HTR-8/SVneo (cell line): ENCODE measurements at regions not wholly inside any gene's neighbourhood (a gene's known extent, or its start where the extent isn't known, plus 50 kb on each side); places are given as distances from the start of the nearest gene placed in this dataset.
"Not testable (repeated sequence)": the region's sequence is repeated elsewhere in the genome, so short reads cannot be mapped to it uniquely, and the experiment has no call there.

ENCODE experiments used
- DNase-seq: peaks from one replicate; pipeline ENCODE4 v3.0.0; 2011; ENCODE audit warnings: low spot score, mixed read lengths; ENCODE audit not compliant: insufficient read length
- FAIRE-seq: peaks from 2 replicates; lab custom pipeline; 2011; peaks lifted over from hg19 to GRCh38; lab: Jason Lieb, UNC

- FAIRE-seq (no peak), DNase-seq (no peak)
These were observed 249.1 kb downstream of the MIAT start for GRCh38 chr22:26906464-26906863.

GRCh38 chr22:26907366-26907765 lies 250.0 kb downstream of the MIAT start:
- DNase-seq (no peak), FAIRE-seq (no peak)

- DNase-seq (no peak), FAIRE-seq (no peak)
These were observed 253.5 kb downstream of the MIAT start for GRCh38 chr22:26910845-26911244.

GRCh38 chr22:26912655-26913345 lies 255.4 kb downstream of the MIAT start:
- DNase-seq, result no peak
- no peak for FAIRE-seq

- no peak for FAIRE-seq
- no peak for DNase-seq
These were observed 257.3 kb downstream of the MIAT start for GRCh38 chr22:26914519-26915185.

- no peak for FAIRE-seq
These were observed 258.8 kb downstream of the MIAT start for GRCh38 chr22:26916236-26916635.

GRCh38 chr22:26918226-26918625 lies 260.8 kb downstream of the MIAT start:
- no peak for FAIRE-seq
- no peak for DNase-seq

More at GRCh38 chr22:26916236-26916635, 258.8 kb downstream of the MIAT start:
- DNase-seq, result no peak

- DNase-seq (no peak), FAIRE-seq (no peak)
These were observed 264.3 kb downstream of the MIAT start for GRCh38 chr22:26921726-26922125.

- DNase-seq, result no peak
- FAIRE-seq, result no peak
These were observed 265.4 kb downstream of the MIAT start for GRCh38 chr22:26922806-26923205.

GRCh38 chr22:26923531-26923930 lies 266.1 kb downstream of the MIAT start:
- DNase-seq (no peak), FAIRE-seq (no peak)

GRCh38 chr22:26927821-26928220 lies 270.4 kb downstream of the MIAT start:
- DNase-seq, result no peak
- FAIRE-seq, result no peak

- DNase-seq (no peak), FAIRE-seq (no peak)
These were observed 274.1 kb downstream of the MIAT start for GRCh38 chr22:26931471-26931870.

GRCh38 chr22:26933105-26933590 lies 275.8 kb downstream of the MIAT start:
- FAIRE-seq, result no peak
- no peak for DNase-seq

GRCh38 chr22:26937213-26937612 lies 279.8 kb downstream of the MIAT start:
- no peak for FAIRE-seq

GRCh38 chr22:26939466-26939865 lies 282.1 kb downstream of the MIAT start:
- DNase-seq, result no peak
- FAIRE-seq, result no peak

More at GRCh38 chr22:26937213-26937612, 279.8 kb downstream of the MIAT start:
- no peak for DNase-seq

GRCh38 chr22:26941896-26942636 lies 284.7 kb downstream of the MIAT start:
- FAIRE-seq (no peak), DNase-seq (no peak)

GRCh38 chr22:26942637-26942957 lies 285.2 kb downstream of the MIAT start:
- FAIRE-seq (no peak), DNase-seq (no peak)

GRCh38 chr22:26945565-26945964 lies 288.2 kb downstream of the MIAT start:
- no peak for FAIRE-seq
- no peak for DNase-seq

GRCh38 chr22:26949193-26949592 lies 291.8 kb downstream of the MIAT start:
- no peak for FAIRE-seq
- peak; percentile 36 for DNase-seq

GRCh38 chr22:26951139-26951538 lies 293.8 kb downstream of the MIAT start:
- FAIRE-seq, DNase-seq: not testable (repeated sequence)

GRCh38 chr22:26952004-26952403 lies 294.6 kb downstream of the MIAT start:
- FAIRE-seq (no peak), DNase-seq (no peak)
